Liver (tissue), 7 donors: ENCODE measurements at regions not wholly inside any gene's neighbourhood (a gene's known extent, or its start where the extent isn't known, plus 50 kb on each side); places are given as distances from the start of the nearest gene placed in this dataset.

Experiments
- DNase-seq: peaks from one replicate; pipeline ENCODE4 v3.0.0-alpha.2; 2017; ENCODE audit warnings: low spot score
- H3K27ac ChIP-seq, 2 donors: one replicate each; pipeline ENCODE4 v1.7.0; 2013; ENCODE audit warnings: inconsistent platforms in 2 of 2, low read length in 2 of 2, control low read depth in 1 of 2, low read depth in 1 of 2, mild to moderate bottlenecking in 1 of 2
- H3K27me3 ChIP-seq, 4 donors: one replicate each; pipeline versions ENCODE4 v1.6.1 to v1.7.0; 2013; ENCODE audit warnings: low read length in 3 of 4, inconsistent platforms in 1 of 4, mild to moderate bottlenecking in 1 of 4, moderate library complexity in 1 of 4; ENCODE audit not compliant: control insufficient read depth in 4 of 4, insufficient read depth in 4 of 4
- H3K36me3 ChIP-seq, 4 donors: one replicate each; pipeline versions ENCODE4 v1.6.1 to v1.7.0; 2013; ENCODE audit warnings: low read length in 3 of 4, mild to moderate bottlenecking in 3 of 4, low read depth in 1 of 4, moderate library complexity in 1 of 4; ENCODE audit not compliant: control insufficient read depth in 4 of 4, insufficient read depth in 3 of 4
- H3K4me1 ChIP-seq, 4 donors: one replicate each; pipeline versions ENCODE4 v1.6.1 to v1.7.0; 2013; ENCODE audit warnings: low read length in 3 of 4, mild to moderate bottlenecking in 3 of 4, moderate library complexity in 1 of 4; ENCODE audit not compliant: control insufficient read depth in 4 of 4, insufficient read depth in 4 of 4
- H3K4me3 ChIP-seq, 3 donors: one replicate each; pipeline versions ENCODE4 v1.6.1 to v1.7.0; 2013; ENCODE audit warnings: low read length in 3 of 3, control low read depth in 1 of 3, low read depth in 1 of 3, mild to moderate bottlenecking in 1 of 3
- H3K9ac ChIP-seq, 2 donors: one replicate each; pipeline ENCODE4 v1.7.0; 2013; ENCODE audit warnings: low read length in 2 of 2, mild to moderate bottlenecking in 2 of 2, moderate library complexity in 2 of 2, control low read depth in 1 of 2, low read depth in 1 of 2
- H3K9me3 ChIP-seq, 4 donors: one replicate each; pipeline versions ENCODE4 v1.6.1 to v1.7.0; 2013; ENCODE audit warnings: low read length in 3 of 4; ENCODE audit not compliant: control insufficient read depth in 4 of 4
- EGR1 ChIP-seq, 2 donors: IDR thresholded peaks; 2 replicates each; pipeline ENCODE4 v1.6.1; 2016 to 2018; ENCODE audit warnings: antibody characterized with exemption in 2 of 2, low read depth in 2 of 2
- FOXA1 ChIP-seq: IDR thresholded peaks from 2 replicates; pipeline ENCODE4 v1.6.1; 2016; ENCODE audit warnings: antibody characterized with exemption
- FOXA2 ChIP-seq: IDR thresholded peaks from 2 replicates; pipeline ENCODE4 v1.6.1; 2016; ENCODE audit warnings: antibody characterized with exemption
- GABPA ChIP-seq, 2 donors: IDR thresholded peaks in 1 of 2; conservative IDR thresholded peaks in 1 of 2; 2 replicates each; pipeline ENCODE4 v1.6.1; 2016; ENCODE audit warnings: antibody characterized with exemption in 2 of 2, mild to moderate bottlenecking in 1 of 2, moderate library complexity in 1 of 2
- HNF4A ChIP-seq, 2 donors: conservative IDR thresholded peaks; 2 replicates each; pipeline ENCODE4 v1.6.1; 2016; ENCODE audit warnings: antibody characterized with exemption in 2 of 2, mild to moderate bottlenecking in 2 of 2
- HNF4G ChIP-seq: IDR thresholded peaks from 2 replicates; pipeline ENCODE4 v1.6.1; 2016; ENCODE audit warnings: antibody characterized with exemption
- JUND ChIP-seq, 2 donors: IDR thresholded peaks; 2 replicates each; pipeline ENCODE4 v1.6.1; 2016; ENCODE audit warnings: antibody characterized with exemption in 2 of 2
- NR2F2 ChIP-seq: IDR thresholded peaks from 2 replicates; pipeline ENCODE4 v1.6.1; 2016; ENCODE audit warnings: antibody characterized with exemption
- RAD21 ChIP-seq, 2 donors: IDR thresholded peaks; 2 replicates each; pipeline ENCODE4 v1.6.1; 2016; ENCODE audit warnings: antibody characterized with exemption in 2 of 2, mild to moderate bottlenecking in 2 of 2
- RXRA ChIP-seq, 2 donors: IDR thresholded peaks; 2 replicates each; pipeline ENCODE4 v1.6.1; 2017 to 2018; ENCODE audit warnings: antibody characterized with exemption in 2 of 2, mild to moderate bottlenecking in 1 of 2
- SP1 ChIP-seq: IDR thresholded peaks from 2 replicates; pipeline ENCODE4 v1.6.1; 2018; ENCODE audit warnings: antibody characterized with exemption, mild to moderate bottlenecking
- TAF1 ChIP-seq: conservative IDR thresholded peaks from 2 replicates; pipeline ENCODE4 v1.6.1; 2016; ENCODE audit warnings: antibody characterized with exemption, mild to moderate bottlenecking
- YY1 ChIP-seq: IDR thresholded peaks from 2 replicates; pipeline ENCODE4 v1.6.1; 2016; ENCODE audit warnings: antibody characterized with exemption, mild to moderate bottlenecking
- WGBS: extraction: QIAGEN DNeasy Blood & Tissue Kit; methylation state at CpG from one replicate; pipeline ENCODE4 v1.1.7; 2013; 5-methylcytosine and 5-hydroxymethylcytosine counted together
- TF ChIP-seq, protein P1 (sequence below): IDR thresholded peaks from 2 replicates; pipeline ENCODE4 v1.6.1; 2016; ENCODE audit warnings: antibody characterized with exemption
- TF ChIP-seq, protein P2 (sequence below): IDR thresholded peaks from 2 replicates; pipeline ENCODE4 v1.6.1; 2016; ENCODE audit warnings: antibody characterized with exemption
- TF ChIP-seq, protein P3 (sequence below): IDR thresholded peaks from 2 replicates; pipeline ENCODE4 v1.6.1; 2016; ENCODE audit warnings: antibody characterized with exemption
- TF ChIP-seq, protein P4 (sequence below): IDR thresholded peaks from 2 replicates; pipeline ENCODE4 v1.6.1; 2016; ENCODE audit warnings: antibody characterized with exemption, mild to moderate bottlenecking
- donor health status: healthy.
- donor health status: healthy.
- donor health status: healthy.
- donor health status: healthy.

DNA sequence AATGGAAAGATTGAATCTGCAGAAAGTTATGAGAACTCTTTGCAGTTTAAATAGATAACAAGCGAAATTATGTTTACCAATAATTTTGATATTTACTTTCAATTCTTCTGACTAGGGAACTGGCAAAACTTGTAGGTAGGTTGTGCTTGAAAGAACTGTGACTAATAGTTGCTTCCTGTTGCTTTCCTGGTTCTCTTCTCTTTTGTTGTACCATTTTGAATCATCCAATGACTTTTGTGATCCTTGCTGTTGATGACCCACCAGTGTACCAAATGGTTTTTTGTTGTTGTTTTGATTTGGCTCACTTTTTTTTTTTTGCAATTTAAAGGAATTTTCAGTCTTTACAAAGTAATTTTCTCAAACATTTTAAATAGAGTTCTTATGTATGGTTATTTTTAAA is 64.9 kb upstream of the DCBLD2 start:
- Histone ChIP-seq H3K27me3 (peaks cover 0 to 2% (median 0%) of the 10 kb centered on the region in 4 donors), H3K4me3 (no peak overlapping the region), H3K36me3 (no peaks in the 10 kb centered on the region), H3K9me3 (no peaks in the 10 kb centered on the region), H3K27ac (no peak overlapping the region), H3K4me1 (no peaks in the 10 kb centered on the region), H3K9ac (no peak overlapping the region)
- no peak for DNase-seq
- TF ChIP-seq EGR1 (IDR thresholded peaks at IDR 0.05; ENCODE audit: low read depth in 2 of 2) = no peak
- no peak for TF ChIP-seq YY1
- TF ChIP-seq TAF1 = no peak
- no peak for TF ChIP-seq SP1
- no peak for TF ChIP-seq JUND (IDR thresholded peaks at IDR 0.05)
- no peak for TF ChIP-seq HNF4G
- TF ChIP-seq, protein P1, sequence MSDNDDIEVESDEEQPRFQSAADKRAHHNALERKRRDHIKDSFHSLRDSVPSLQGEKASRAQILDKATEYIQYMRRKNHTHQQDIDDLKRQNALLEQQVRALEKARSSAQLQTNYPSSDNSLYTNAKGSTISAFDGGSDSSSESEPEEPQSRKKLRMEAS = no peak
- no peak for TF ChIP-seq RXRA (IDR thresholded peaks at IDR 0.05)
- no peak for TF ChIP-seq GABPA (IDR thresholded peaks at IDR 0.05 in 1 of 2, conservative IDR thresholded peaks at IDR 0.05 in 1 of 2)
- no peak for TF ChIP-seq FOXA1
- 76% methylated on average over 1 of the region's 1 CpG for WGBS

DNA sequence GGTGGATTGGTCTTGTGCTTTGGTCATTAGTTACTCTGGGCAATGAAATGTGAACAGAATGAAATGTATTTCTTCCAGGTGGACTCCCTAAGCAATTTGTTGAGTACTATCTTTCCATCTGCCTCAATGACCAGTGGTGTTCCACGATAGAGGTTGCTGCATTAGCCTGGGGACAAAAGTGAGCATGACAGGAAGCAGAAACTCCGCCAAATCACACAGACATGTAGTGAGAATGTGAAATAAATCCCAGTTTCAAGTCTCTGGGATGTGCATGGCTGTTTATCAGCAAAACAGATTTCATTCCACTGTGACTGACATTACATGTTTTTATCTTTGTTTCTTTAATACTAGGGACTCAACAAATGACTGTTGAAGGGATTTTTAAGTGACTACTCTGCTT is 63.3 kb upstream of the DCBLD2 start:
- Histone ChIP-seq H3K4me1 (no peaks in the 10 kb centered on the region), H3K9ac (no peak overlapping the region), H3K27ac (no peak overlapping the region), H3K9me3 (no peaks in the 10 kb centered on the region), H3K27me3 (no peaks in the 10 kb centered on the region), H3K36me3 (no peaks in the 10 kb centered on the region), H3K4me3 (no peak overlapping the region)
- DNase-seq = no peak
- no peak for TF ChIP-seq FOXA2
- TF ChIP-seq GABPA (IDR thresholded peaks at IDR 0.05 in 1 of 2, conservative IDR thresholded peaks at IDR 0.05 in 1 of 2) = no peak
- TF ChIP-seq HNF4A (conservative IDR thresholded peaks at IDR 0.05) = no peak
- TF ChIP-seq NR2F2 = no peak
- no peak for TF ChIP-seq RAD21 (IDR thresholded peaks at IDR 0.05)
- TF ChIP-seq, protein P2, sequence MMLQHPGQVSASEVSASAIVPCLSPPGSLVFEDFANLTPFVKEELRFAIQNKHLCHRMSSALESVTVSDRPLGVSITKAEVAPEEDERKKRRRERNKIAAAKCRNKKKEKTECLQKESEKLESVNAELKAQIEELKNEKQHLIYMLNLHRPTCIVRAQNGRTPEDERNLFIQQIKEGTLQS = no peak
- TF ChIP-seq FOXA1 = no peak
- TF ChIP-seq JUND (IDR thresholded peaks at IDR 0.05) = no peak
- no peak for TF ChIP-seq HNF4G
- TF ChIP-seq, protein P3, sequence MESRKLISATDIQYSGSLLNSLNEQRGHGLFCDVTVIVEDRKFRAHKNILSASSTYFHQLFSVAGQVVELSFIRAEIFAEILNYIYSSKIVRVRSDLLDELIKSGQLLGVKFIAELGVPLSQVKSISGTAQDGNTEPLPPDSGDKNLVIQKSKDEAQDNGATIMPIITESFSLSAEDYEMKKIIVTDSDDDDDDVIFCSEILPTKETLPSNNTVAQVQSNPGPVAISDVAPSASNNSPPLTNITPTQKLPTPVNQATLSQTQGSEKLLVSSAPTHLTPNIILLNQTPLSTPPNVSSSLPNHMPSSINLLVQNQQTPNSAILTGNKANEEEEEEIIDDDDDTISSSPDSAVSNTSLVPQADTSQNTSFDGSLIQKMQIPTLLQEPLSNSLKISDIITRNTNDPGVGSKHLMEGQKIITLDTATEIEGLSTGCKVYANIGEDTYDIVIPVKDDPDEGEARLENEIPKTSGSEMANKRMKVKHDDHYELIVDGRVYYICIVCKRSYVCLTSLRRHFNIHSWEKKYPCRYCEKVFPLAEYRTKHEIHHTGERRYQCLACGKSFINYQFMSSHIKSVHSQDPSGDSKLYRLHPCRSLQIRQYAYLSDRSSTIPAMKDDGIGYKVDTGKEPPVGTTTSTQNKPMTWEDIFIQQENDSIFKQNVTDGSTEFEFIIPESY = no peak
- 72% methylated on average over 2 of the region's 2 CpGs for WGBS

DNA sequence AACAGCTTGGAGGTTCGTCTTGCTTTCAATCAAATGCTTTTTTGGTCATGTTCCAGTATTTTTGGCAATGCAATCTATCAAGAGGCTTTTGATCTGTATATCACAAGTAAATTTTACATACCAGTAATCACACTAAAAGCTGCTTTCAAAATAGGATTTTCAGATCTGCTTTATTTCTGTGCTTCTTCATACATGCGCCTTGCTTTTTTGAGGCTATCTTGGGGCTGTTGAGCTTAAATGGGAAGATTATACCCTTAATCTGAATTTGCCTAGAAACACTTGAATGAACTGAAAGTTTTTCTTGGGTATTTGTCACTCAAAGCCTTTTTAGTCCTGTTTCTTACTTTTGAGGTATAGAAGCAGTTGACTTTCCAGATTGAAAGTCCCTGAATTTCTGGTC is 62.1 kb upstream of the DCBLD2 start:
- TF ChIP-seq FOXA2 (no peak), FOXA1 (no peak), NR2F2 (no peak), HNF4A (conservative IDR thresholded peaks at IDR 0.05) (no peak), GABPA (IDR thresholded peaks at IDR 0.05 in 1 of 2, conservative IDR thresholded peaks at IDR 0.05 in 1 of 2) (no peak), RAD21 (IDR thresholded peaks at IDR 0.05) (no peak), SP1 (no peak), HNF4G (no peak), RXRA (IDR thresholded peaks at IDR 0.05) (no peak), JUND (IDR thresholded peaks at IDR 0.05) (no peak), YY1 (no peak), TAF1 (no peak)
- TF ChIP-seq, protein P4, sequence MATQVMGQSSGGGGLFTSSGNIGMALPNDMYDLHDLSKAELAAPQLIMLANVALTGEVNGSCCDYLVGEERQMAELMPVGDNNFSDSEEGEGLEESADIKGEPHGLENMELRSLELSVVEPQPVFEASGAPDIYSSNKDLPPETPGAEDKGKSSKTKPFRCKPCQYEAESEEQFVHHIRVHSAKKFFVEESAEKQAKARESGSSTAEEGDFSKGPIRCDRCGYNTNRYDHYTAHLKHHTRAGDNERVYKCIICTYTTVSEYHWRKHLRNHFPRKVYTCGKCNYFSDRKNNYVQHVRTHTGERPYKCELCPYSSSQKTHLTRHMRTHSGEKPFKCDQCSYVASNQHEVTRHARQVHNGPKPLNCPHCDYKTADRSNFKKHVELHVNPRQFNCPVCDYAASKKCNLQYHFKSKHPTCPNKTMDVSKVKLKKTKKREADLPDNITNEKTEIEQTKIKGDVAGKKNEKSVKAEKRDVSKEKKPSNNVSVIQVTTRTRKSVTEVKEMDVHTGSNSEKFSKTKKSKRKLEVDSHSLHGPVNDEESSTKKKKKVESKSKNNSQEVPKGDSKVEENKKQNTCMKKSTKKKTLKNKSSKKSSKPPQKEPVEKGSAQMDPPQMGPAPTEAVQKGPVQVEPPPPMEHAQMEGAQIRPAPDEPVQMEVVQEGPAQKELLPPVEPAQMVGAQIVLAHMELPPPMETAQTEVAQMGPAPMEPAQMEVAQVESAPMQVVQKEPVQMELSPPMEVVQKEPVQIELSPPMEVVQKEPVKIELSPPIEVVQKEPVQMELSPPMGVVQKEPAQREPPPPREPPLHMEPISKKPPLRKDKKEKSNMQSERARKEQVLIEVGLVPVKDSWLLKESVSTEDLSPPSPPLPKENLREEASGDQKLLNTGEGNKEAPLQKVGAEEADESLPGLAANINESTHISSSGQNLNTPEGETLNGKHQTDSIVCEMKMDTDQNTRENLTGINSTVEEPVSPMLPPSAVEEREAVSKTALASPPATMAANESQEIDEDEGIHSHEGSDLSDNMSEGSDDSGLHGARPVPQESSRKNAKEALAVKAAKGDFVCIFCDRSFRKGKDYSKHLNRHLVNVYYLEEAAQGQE = no peak
- TF ChIP-seq, protein P1 = no peak
- 78% methylated on average over 2 of the region's 2 CpGs for WGBS
- H3K36me3 ChIP-seq = no peaks in the 10 kb centered on the region
- H3K27ac ChIP-seq = no peak overlapping the region
- no peak for DNase-seq
- no peak overlapping the region for H3K9ac ChIP-seq
- H3K9me3 ChIP-seq = no peaks in the 10 kb centered on the region
- no peaks in the 10 kb centered on the region for H3K27me3 ChIP-seq
- H3K4me3 ChIP-seq = no peak overlapping the region
- no peaks in the 10 kb centered on the region for H3K4me1 ChIP-seq
